Central memory CD8-positive, alpha-beta T cell (primary cell): ENCODE measurements at regions not wholly inside any gene's neighbourhood (a gene's known extent, or its start where the extent isn't known, plus 50 kb on each side); places are given as distances from the start of the nearest gene placed in this dataset.

Source experiments
- ATAC-seq: fragments of 150-1000 bp; cut with Tn5 transposase; replicated peaks from 2 replicates; pipeline ENCODE4 v1.10.0; 2022; ENCODE audit warnings: mild to moderate bottlenecking, moderate FRiP score, moderate number of reproducible peaks; ENCODE audit not compliant: poor library complexity, severe bottlenecking; ENCODE audit errors: extremely low read depth
- DNase-seq, 2 donors: peaks; one replicate each; pipeline ENCODE4 v3.0.0; 2021; ENCODE audit warnings: low spot score in 2 of 2
- H3K27ac Mint-ChIP-seq: one replicate; pipeline ENCODE4 v1.8.0; 2022; ENCODE audit warnings: low read depth, mild to moderate bottlenecking, moderate library complexity, mixed read lengths
- H3K27me3 Mint-ChIP-seq: one replicate; pipeline ENCODE4 v1.8.0; 2022; ENCODE audit warnings: mixed read lengths
- H3K36me3 Mint-ChIP-seq: one replicate; pipeline ENCODE4 v1.8.0; 2022; ENCODE audit warnings: mild to moderate bottlenecking, moderate library complexity, mixed read lengths; ENCODE audit not compliant: insufficient read depth
- H3K4me1 Mint-ChIP-seq: one replicate; pipeline ENCODE4 v1.8.0; 2022; ENCODE audit warnings: mixed read lengths
- H3K4me3 Mint-ChIP-seq: one replicate; pipeline ENCODE4 v1.8.0; 2022; ENCODE audit warnings: mild to moderate bottlenecking, moderate library complexity, mixed read lengths
- H3K9me3 Mint-ChIP-seq: one replicate; pipeline ENCODE4 v1.8.0; 2022; ENCODE audit warnings: mixed read lengths

GRCh38 chr5:81817086-81817485 lies 66.2 kb upstream of the SSBP2 start:
- Mint-ChIP-seq H3K36me3 (peaks cover 1% of the 10 kb centered on the region), H3K4me1 (peaks cover 22% of the 10 kb centered on the region), H3K27ac (no peak overlapping the region), H3K27me3 (peaks cover 20% of the 10 kb centered on the region), H3K9me3 (no peaks in the 10 kb centered on the region), H3K4me3 (no peak overlapping the region)
- no peak for DNase-seq
- no peak for ATAC-seq

GRCh38 chr5:81815321-81815720 lies 64.4 kb upstream of the SSBP2 start:
- Mint-ChIP-seq H3K4me3 (no peak overlapping the region), H3K4me1 (peaks cover 15% of the 10 kb centered on the region), H3K27me3 (peaks cover 20% of the 10 kb centered on the region), H3K9me3 (no peaks in the 10 kb centered on the region), H3K27ac (no peak overlapping the region), H3K36me3 (no peaks in the 10 kb centered on the region)
- ATAC-seq (no peak), DNase-seq (no peak)

DNA sequence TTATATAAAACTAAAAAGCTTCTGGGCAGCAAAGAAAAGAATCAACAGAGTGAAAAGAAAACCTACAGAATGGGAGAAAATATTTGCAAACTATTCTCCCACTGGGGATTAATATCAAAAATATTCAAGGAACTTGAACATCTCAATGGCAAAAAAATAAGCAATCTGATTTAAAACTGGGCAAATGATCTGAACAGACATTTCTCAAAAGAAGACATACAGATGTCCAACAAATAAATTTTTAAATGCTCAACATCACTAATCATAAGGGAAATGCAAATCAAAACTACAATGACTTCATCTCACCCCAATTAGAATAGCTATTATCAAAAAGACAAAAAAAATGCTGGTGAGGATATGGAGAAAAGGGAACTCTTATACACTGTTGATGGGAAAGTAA lies 57.2 kb upstream of the SSBP2 start:
- DNase-seq (no peak), ATAC-seq (no peak)
- Mint-ChIP-seq H3K4me3 (no peak overlapping the region), H3K27me3 (peaks cover under 1% of the 10 kb centered on the region), H3K27ac (no peak overlapping the region), H3K9me3 (peaks cover 12% of the 10 kb centered on the region), H3K4me1 (peaks cover 9% of the 10 kb centered on the region), H3K36me3 (no peaks in the 10 kb centered on the region)

DNA sequence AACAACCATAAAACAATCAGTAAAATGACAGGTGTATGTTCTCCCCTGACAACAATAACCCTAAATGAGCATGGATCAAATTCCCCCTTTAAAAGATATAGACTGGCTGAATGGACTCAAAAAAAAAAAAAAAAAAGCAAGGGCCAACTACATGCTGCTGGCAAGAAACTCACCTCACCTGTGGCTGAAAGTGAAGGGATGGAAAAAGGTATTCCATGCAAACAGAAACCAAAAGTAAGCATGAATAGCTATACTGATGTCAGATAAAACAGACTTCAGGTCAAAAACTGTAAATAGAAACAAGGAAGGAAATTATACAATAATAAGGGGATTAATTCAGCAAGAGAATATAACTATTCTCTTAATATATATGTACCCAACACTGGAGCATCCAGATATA lies 54.2 kb upstream of the SSBP2 start:
- DNase-seq (no peak), ATAC-seq (no peak)
- Mint-ChIP-seq H3K4me1 (peaks cover 9% of the 10 kb centered on the region), H3K27me3 (no peaks in the 10 kb centered on the region), H3K36me3 (no peaks in the 10 kb centered on the region), H3K9me3 (peaks cover 12% of the 10 kb centered on the region), H3K27ac (no peak overlapping the region), H3K4me3 (no peak overlapping the region)

GRCh38 chr5:81803812-81804211 lies 52.9 kb upstream of the SSBP2 start:
- ATAC-seq: no peak
- H3K4me1 Mint-ChIP-seq: peaks cover 9% of the 10 kb centered on the region
- H3K36me3 Mint-ChIP-seq: no peaks in the 10 kb centered on the region
- no peak overlapping the region for H3K4me3 Mint-ChIP-seq
- no peak for DNase-seq
- H3K9me3 Mint-ChIP-seq: peaks cover 12% of the 10 kb centered on the region
- H3K27ac Mint-ChIP-seq: no peak overlapping the region
- H3K27me3 Mint-ChIP-seq: peaks cover 10% of the 10 kb centered on the region

DNA sequence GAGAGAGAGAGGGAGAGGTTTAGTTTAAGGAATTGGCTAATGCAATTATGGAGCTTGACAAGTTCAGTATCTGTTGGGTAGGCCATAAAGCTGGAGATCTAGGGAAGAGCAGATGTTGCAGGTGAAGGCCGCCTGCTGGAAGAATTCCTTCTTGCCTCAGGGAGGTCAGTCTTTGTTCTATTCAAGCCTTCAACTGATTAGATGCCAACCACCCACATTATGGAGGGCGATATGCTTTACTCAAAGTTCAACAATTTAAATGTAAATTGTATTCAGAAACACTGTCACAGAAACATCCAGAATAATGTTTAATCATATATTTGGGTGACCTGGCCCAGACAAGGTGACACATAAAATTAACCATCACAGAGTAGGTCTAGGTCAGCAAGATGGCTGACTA lies 51.7 kb upstream of the SSBP2 start:
- no peak for DNase-seq
- Mint-ChIP-seq H3K27ac (no peak overlapping the region), H3K36me3 (no peaks in the 10 kb centered on the region), H3K4me3 (no peak overlapping the region), H3K4me1 (peaks cover 9% of the 10 kb centered on the region), H3K9me3 (peaks cover under 1% of the 10 kb centered on the region), H3K27me3 (peaks cover 15% of the 10 kb centered on the region)
- no peak for ATAC-seq

- Mint-ChIP-seq H3K4me1 (peaks cover 9% of the 10 kb centered on the region), H3K27me3 (peaks cover 15% of the 10 kb centered on the region), H3K36me3 (no peaks in the 10 kb centered on the region), H3K9me3 (no peaks in the 10 kb centered on the region), H3K4me3 (no peak overlapping the region), H3K27ac (no peak overlapping the region)
- DNase-seq: no peak
- ATAC-seq: no peak
Observed at GRCh38 chr5:81802020-81802419, 51.1 kb upstream of the SSBP2 start.

GRCh38 chr5:81800797-81801196 lies 49.9 kb upstream of the SSBP2 start:
- peaks cover 9% of the 10 kb centered on the region for H3K4me1 Mint-ChIP-seq
- DNase-seq (no peak), ATAC-seq (no peak)
- no peaks in the 10 kb centered on the region for H3K36me3 Mint-ChIP-seq
- H3K27me3 Mint-ChIP-seq: peaks cover 24% of the 10 kb centered on the region
- no peak overlapping the region for H3K4me3 Mint-ChIP-seq
- no peak overlapping the region for H3K27ac Mint-ChIP-seq
- no peaks in the 10 kb centered on the region for H3K9me3 Mint-ChIP-seq
